ENCODE measurements at regions not wholly inside any gene's neighbourhood (a gene's known extent, or its start where the extent isn't known, plus 50 kb on each side); places are given as distances from the start of the nearest gene placed in this dataset.

DNA sequence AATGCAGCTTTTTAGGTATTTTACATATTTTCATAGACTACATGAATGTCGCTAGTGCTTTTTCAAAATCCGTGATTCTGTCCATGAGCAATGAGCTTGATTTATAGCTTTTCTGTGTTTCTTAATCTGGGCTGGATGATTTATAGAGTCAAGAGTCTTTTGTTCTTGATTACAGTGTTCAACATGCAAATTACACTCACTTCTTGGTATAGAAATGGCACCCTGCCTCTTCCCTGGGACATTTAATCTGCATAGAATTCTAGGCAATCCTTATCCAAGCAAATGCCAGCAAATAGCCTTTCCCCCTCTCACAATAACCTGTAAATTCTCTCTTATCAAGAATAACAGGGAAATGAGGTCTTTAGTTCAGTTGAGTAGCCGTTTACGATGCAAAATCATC is 246.2 kb upstream of the SEMA3C start:
- Histone ChIP-seq H3K4me3 (ENCODE audit: low read depth, low read length, poor library complexity, severe bottlenecking) (no peak overlapping the region), H3K27me3 (ENCODE audit: insufficient read depth, low read length) (no peaks in the 10 kb centered on the region), H3K4me1 (ENCODE audit: insufficient read depth, low read length, severe bottlenecking) (no peaks in the 10 kb centered on the region), H3K9ac (ENCODE audit: low read length) (no peak overlapping the region), H3K9me3 (ENCODE audit: low read length) (no peaks in the 10 kb centered on the region), H3K9me2 (ENCODE audit: low read depth, low read length) (no peaks in the 10 kb centered on the region), H4K20me1 (ENCODE audit: insufficient read depth, low read length) (no peaks in the 10 kb centered on the region), H3K27ac (ENCODE audit: low read depth, low read length, poor library complexity, severe bottlenecking) (no peak overlapping the region), H3K4me2 (ENCODE audit: low read length) (no peak overlapping the region), H3F3A (ENCODE audit: insufficient read depth, low read length) (no peaks in the 10 kb centered on the region), H3K79me2 (ENCODE audit: insufficient read depth, low read length) (no peaks in the 10 kb centered on the region), H3K36me3 (ENCODE audit: insufficient read depth, low read length) (no peaks in the 10 kb centered on the region), H2AFZ (ENCODE audit: low read length) (no peak overlapping the region)
- TF ChIP-seq, protein P1, sequence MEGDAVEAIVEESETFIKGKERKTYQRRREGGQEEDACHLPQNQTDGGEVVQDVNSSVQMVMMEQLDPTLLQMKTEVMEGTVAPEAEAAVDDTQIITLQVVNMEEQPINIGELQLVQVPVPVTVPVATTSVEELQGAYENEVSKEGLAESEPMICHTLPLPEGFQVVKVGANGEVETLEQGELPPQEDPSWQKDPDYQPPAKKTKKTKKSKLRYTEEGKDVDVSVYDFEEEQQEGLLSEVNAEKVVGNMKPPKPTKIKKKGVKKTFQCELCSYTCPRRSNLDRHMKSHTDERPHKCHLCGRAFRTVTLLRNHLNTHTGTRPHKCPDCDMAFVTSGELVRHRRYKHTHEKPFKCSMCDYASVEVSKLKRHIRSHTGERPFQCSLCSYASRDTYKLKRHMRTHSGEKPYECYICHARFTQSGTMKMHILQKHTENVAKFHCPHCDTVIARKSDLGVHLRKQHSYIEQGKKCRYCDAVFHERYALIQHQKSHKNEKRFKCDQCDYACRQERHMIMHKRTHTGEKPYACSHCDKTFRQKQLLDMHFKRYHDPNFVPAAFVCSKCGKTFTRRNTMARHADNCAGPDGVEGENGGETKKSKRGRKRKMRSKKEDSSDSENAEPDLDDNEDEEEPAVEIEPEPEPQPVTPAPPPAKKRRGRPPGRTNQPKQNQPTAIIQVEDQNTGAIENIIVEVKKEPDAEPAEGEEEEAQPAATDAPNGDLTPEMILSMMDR (IDR thresholded peaks at IDR 0.05; ENCODE audit: low read length) = no peak
- no peak for TF ChIP-seq EZH2 (IDR thresholded peaks at IDR 0.05; ENCODE audit: borderline replicate concordance, low read length)

DNA sequence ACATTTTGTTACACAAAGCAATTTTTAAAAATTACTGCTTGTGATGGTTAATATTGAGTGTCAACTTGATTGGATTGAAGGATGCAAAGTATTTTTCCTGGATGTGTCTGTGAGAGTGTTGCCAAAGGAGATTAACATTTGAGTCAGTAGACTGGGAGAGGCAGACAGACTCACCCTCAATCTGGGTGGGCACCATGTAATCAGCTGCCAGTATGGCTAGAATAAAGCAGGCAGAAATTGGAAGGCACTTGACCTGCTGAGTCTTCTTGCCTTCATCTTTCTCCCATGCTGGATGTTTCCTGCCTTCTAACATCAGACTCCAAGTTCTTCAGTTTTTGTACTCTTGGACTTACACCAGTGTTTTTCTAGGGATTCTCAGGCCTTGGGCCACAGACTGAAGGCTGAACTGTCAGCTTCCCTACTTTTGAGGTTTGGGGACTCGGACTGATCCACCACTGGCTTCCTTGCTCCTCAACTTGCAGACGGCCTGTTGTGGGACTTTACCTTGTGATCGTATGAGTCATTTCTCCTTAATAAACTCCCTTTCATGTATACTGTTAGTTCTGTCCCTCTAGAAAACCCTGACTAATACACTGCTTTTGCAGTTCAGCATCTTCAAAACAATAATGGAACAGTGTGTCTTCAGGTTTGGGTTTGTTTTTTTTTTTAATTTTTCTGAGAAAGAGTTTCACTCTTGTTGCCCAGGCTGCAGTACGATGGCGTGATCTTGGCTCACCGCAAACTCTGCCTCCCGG is 244.1 kb upstream of the SEMA3C start:
- no peaks in the 10 kb centered on the region for H3K36me3 ChIP-seq (ENCODE audit: insufficient read depth, low read length)
- H3F3A ChIP-seq (ENCODE audit: insufficient read depth, low read length) = no peaks in the 10 kb centered on the region
- no peak overlapping the region for H2AFZ ChIP-seq (ENCODE audit: low read length)
- no peaks in the 10 kb centered on the region for H3K9me3 ChIP-seq (ENCODE audit: low read length)
- no peak overlapping the region for H3K9ac ChIP-seq (ENCODE audit: low read length)
- no peak overlapping the region for H3K27ac ChIP-seq (ENCODE audit: low read depth, low read length, poor library complexity, severe bottlenecking)
- no peaks in the 10 kb centered on the region for H3K9me2 ChIP-seq (ENCODE audit: low read depth, low read length)
- H3K4me1 ChIP-seq (ENCODE audit: insufficient read depth, low read length, severe bottlenecking) = no peaks in the 10 kb centered on the region
- H3K27me3 ChIP-seq (ENCODE audit: insufficient read depth, low read length) = no peaks in the 10 kb centered on the region
- no peaks in the 10 kb centered on the region for H4K20me1 ChIP-seq (ENCODE audit: insufficient read depth, low read length)
- no peaks in the 10 kb centered on the region for H3K79me2 ChIP-seq (ENCODE audit: insufficient read depth, low read length)
- H3K4me3 ChIP-seq (ENCODE audit: low read depth, low read length, poor library complexity, severe bottlenecking) = no peak overlapping the region
- TF ChIP-seq, protein P1 (IDR thresholded peaks at IDR 0.05; ENCODE audit: low read length) = no peak
- no peak for TF ChIP-seq EZH2 (IDR thresholded peaks at IDR 0.05; ENCODE audit: borderline replicate concordance, low read length)
- H3K4me2 ChIP-seq (ENCODE audit: low read length) = no peak overlapping the region

DNA sequence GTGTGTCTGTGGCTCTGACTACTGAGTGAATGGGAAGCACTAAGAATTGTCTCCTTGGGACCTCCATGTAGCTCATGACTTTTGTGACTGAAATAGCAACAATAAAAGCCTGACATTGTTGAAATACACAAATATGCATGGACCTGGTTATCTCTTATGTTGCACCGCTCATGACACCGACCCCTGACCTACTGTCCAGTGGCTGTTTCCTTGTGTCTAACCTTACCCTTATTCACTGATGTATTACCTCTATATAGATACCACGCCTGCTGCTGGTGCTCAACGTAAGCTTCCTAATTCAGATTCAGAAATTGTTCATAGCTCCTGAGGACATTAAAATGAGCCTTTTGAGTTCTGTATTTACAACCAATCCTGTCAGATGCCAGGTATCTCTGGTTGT is 243.4 kb upstream of the SEMA3C start:
- Histone ChIP-seq H3K9ac (ENCODE audit: low read length) (no peak overlapping the region), H3F3A (ENCODE audit: insufficient read depth, low read length) (no peaks in the 10 kb centered on the region), H3K4me2 (ENCODE audit: low read length) (no peak overlapping the region), H3K79me2 (ENCODE audit: insufficient read depth, low read length) (no peaks in the 10 kb centered on the region), H4K20me1 (ENCODE audit: insufficient read depth, low read length) (no peaks in the 10 kb centered on the region), H3K36me3 (ENCODE audit: insufficient read depth, low read length) (no peaks in the 10 kb centered on the region), H3K27me3 (ENCODE audit: insufficient read depth, low read length) (no peaks in the 10 kb centered on the region), H3K9me3 (ENCODE audit: low read length) (no peaks in the 10 kb centered on the region), H2AFZ (ENCODE audit: low read length) (no peak overlapping the region), H3K9me2 (ENCODE audit: low read depth, low read length) (no peaks in the 10 kb centered on the region), H3K4me3 (ENCODE audit: low read depth, low read length, poor library complexity, severe bottlenecking) (no peak overlapping the region), H3K4me1 (ENCODE audit: insufficient read depth, low read length, severe bottlenecking) (no peaks in the 10 kb centered on the region), H3K27ac (ENCODE audit: low read depth, low read length, poor library complexity, severe bottlenecking) (no peak overlapping the region)
- TF ChIP-seq, protein P1 (IDR thresholded peaks at IDR 0.05; ENCODE audit: low read length) = no peak
- no peak for TF ChIP-seq EZH2 (IDR thresholded peaks at IDR 0.05; ENCODE audit: borderline replicate concordance, low read length)

Data from OCI-LY1 (cell line).